ENCODE measurements at regions not wholly inside any gene's neighbourhood (a gene's known extent, or its start where the extent isn't known, plus 50 kb on each side); places are given as distances from the start of the nearest gene placed in this dataset.

GRCh38 chr17:79473111-79473875 lies 137.6 kb downstream of the RBFOX3 start:
- WGBS = 57% methylated on average over 14 of the region's 14 CpGs
- no peak for DNase-seq (ENCODE audit: low spot score)
- Histone ChIP-seq H3K27me3 (replicated peaks; ENCODE audit: insufficient read depth) (peaks cover 2% of the 10 kb centered on the region), H3K36me3 (no peaks in the 10 kb centered on the region), H3K27ac (no peak overlapping the region), H3K4me1 (replicated peaks) (no peaks in the 10 kb centered on the region), H3K4me3 (no peak overlapping the region), H3K9me3 (no peaks in the 10 kb centered on the region)
- TF ChIP-seq CTCF (IDR thresholded peaks at IDR 0.05) = no peak
- TF ChIP-seq POLR2A (IDR thresholded peaks at IDR 0.05) = no peak
- no peak for TF ChIP-seq POLR2AphosphoS5 (IDR thresholded peaks at IDR 0.05)
- intact Hi-C loops (cut with DNase I) = no loop called here

- DNase-seq (ENCODE audit: low spot score) = no peak
- 36% methylated on average over 4 of the region's 4 CpGs for WGBS
Measured at GRCh38 chr17:79470754-79471153, 140.1 kb downstream of the RBFOX3 start.

GRCh38 chr17:79469646-79470045 lies 141.2 kb downstream of the RBFOX3 start:
- intact Hi-C loops (cut with DNase I) = no loop called here
- Histone ChIP-seq H3K4me1 (replicated peaks) (no peaks in the 10 kb centered on the region), H3K4me3 (no peak overlapping the region), H3K9me3 (no peaks in the 10 kb centered on the region), H3K27me3 (replicated peaks; ENCODE audit: insufficient read depth) (peaks cover 9% of the 10 kb centered on the region), H3K27ac (no peak overlapping the region), H3K36me3 (no peaks in the 10 kb centered on the region)
- TF ChIP-seq POLR2A (IDR thresholded peaks at IDR 0.05) = no peak
- TF ChIP-seq CTCF (IDR thresholded peaks at IDR 0.05) = no peak
- TF ChIP-seq POLR2AphosphoS5 (IDR thresholded peaks at IDR 0.05) = no peak
- DNase-seq (ENCODE audit: low spot score) = no peak
- WGBS = 88% methylated on average over 13 of the region's 13 CpGs

More at GRCh38 chr17:79470754-79471153, 140.1 kb downstream of the RBFOX3 start:
- peaks cover 9% of the 10 kb centered on the region for H3K27me3 ChIP-seq (replicated peaks; ENCODE audit: insufficient read depth)
- H3K36me3 ChIP-seq = no peaks in the 10 kb centered on the region
- no peak overlapping the region for H3K27ac ChIP-seq
- no peaks in the 10 kb centered on the region for H3K4me1 ChIP-seq (replicated peaks)
- no peaks in the 10 kb centered on the region for H3K9me3 ChIP-seq
- intact Hi-C loops (cut with DNase I) = no loop called here
- TF ChIP-seq CTCF (IDR thresholded peaks at IDR 0.05) (no peak), POLR2A (IDR thresholded peaks at IDR 0.05) (no peak), POLR2AphosphoS5 (IDR thresholded peaks at IDR 0.05) (no peak)
- H3K4me3 ChIP-seq = no peak overlapping the region

GRCh38 chr17:79468183-79468944 lies 142.5 kb downstream of the RBFOX3 start:
- Histone ChIP-seq H3K27me3 (replicated peaks; ENCODE audit: insufficient read depth) (peaks cover 9% of the 10 kb centered on the region), H3K27ac (no peak overlapping the region), H3K4me3 (no peak overlapping the region), H3K36me3 (no peaks in the 10 kb centered on the region), H3K4me1 (replicated peaks) (no peaks in the 10 kb centered on the region), H3K9me3 (no peaks in the 10 kb centered on the region)
- intact Hi-C loops (cut with DNase I) = no loop called here
- TF ChIP-seq POLR2AphosphoS5 (IDR thresholded peaks at IDR 0.05) = no peak
- no peak for TF ChIP-seq CTCF (IDR thresholded peaks at IDR 0.05)
- TF ChIP-seq POLR2A (IDR thresholded peaks at IDR 0.05) = no peak
- DNase-seq (ENCODE audit: low spot score) = no peak
- WGBS = 92% methylated on average over 5 of the region's 5 CpGs

Measured in prostate gland (tissue), 2 donors.